ENCODE measurements at regions not wholly inside any gene's neighbourhood (a gene's known extent, or its start where the extent isn't known, plus 50 kb on each side); places are given as distances from the start of the nearest gene placed in this dataset.

DNA sequence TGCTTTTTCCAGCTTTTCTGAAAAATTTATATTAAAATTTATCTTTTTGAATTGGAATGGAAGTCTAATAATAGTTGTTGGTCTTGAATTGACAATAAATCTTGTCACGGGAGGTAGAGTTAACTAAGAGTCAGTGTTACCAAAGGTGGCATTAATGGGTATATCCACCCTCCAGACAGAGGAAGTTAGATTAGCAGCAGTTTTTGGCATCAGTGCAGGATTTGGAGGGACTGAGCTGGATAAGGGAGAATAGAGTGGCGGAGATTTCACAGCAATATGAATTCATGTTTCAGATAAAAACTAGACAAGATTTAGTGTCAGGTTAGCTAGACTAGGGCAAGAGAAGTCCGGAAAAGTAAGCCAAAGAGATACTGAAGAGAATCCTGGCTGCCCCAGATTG is 201.3 kb upstream of the ZBTB20 start:
- TF ChIP-seq, protein P1, sequence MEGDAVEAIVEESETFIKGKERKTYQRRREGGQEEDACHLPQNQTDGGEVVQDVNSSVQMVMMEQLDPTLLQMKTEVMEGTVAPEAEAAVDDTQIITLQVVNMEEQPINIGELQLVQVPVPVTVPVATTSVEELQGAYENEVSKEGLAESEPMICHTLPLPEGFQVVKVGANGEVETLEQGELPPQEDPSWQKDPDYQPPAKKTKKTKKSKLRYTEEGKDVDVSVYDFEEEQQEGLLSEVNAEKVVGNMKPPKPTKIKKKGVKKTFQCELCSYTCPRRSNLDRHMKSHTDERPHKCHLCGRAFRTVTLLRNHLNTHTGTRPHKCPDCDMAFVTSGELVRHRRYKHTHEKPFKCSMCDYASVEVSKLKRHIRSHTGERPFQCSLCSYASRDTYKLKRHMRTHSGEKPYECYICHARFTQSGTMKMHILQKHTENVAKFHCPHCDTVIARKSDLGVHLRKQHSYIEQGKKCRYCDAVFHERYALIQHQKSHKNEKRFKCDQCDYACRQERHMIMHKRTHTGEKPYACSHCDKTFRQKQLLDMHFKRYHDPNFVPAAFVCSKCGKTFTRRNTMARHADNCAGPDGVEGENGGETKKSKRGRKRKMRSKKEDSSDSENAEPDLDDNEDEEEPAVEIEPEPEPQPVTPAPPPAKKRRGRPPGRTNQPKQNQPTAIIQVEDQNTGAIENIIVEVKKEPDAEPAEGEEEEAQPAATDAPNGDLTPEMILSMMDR (IDR thresholded peaks at IDR 0.05; ENCODE audit: low read depth, low read length), result no peak

DNA sequence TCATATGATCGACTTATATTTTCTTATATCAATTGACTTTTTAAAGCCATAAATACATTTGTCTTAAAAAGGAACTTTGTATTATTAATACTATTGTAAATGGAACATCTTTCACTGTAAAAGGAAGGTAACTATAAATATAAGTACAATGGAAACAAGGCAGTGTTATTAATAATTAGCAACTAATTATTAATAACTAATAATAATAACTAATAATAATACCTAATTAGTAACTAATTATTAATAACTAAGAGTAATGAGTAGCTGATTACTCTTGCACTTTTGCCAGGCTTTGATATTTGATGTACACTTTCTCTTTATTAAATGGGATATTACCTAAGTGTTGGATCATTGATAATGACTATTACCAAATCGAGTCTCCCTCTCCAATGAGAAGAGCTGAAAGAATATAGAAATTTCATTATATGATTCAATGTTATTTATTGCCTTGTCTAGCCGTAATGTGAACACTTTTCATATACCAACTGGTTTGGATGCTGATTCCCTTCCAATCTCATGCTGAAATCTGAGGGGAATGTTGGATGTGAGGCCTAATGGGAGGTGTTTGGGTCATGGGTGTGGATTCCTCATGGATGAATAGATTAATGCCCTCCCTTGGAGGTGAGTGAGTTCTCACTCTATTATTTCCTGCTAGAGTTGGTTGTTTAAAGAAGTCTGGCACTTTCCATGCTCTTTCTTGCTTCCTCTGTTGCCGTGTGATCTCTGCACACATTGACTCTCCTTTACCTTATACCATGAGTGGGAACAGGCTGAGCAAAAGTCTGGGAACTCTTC is 202.1 kb upstream of the ZBTB20 start:
- TF ChIP-seq, protein P1 (IDR thresholded peaks at IDR 0.05; ENCODE audit: low read depth, low read length), result no peak
- no peak for DNase-seq (ENCODE audit: extremely low read depth, low read depth)

More for the DNA sequence above, 201.3 kb upstream of the ZBTB20 start:
- DNase-seq (ENCODE audit: extremely low read depth, low read depth), result no peak

DNA sequence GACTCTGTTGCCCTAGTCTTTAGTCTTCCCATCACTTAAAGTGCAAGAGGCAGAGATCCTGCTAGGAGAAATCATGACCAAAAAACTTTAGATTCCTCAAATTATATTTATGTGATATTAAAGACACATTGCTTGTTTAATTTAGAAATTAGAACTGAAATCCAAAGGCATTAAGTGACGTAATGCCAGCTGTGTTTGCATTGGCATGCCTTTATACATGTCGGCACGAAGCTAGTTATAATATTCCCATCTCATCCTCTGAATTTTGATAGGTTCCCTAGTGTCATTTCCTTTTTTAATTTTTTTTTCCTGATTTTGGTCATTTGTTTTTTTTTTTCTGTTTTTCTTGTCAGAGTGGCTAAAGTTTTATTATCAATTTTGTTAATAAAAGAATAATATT is 203.5 kb upstream of the ZBTB20 start:
- TF ChIP-seq, protein P1 (IDR thresholded peaks at IDR 0.05; ENCODE audit: low read depth, low read length), result no peak
- DNase-seq (ENCODE audit: extremely low read depth, low read depth), result no peak

DNA sequence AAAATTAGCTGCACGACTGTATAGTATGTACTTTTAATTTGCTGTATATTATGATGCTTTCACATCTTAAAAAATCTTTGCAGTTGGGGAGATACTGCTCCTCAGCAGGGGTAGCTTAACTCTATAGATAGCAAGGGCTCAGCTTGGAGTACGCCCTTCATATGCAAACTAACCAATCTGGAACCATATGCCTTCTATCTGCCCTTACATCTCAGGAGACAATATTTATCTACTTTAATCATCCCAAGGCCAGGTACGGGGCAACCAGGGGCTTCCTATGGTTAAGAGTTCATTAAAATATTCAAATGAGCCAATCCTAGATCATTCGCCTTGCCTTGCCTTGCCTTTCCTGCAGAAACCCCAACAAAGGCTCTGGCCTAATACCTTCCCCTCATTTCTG is 204.1 kb upstream of the ZBTB20 start:
- no peak for DNase-seq (ENCODE audit: extremely low read depth, low read depth)

DNA sequence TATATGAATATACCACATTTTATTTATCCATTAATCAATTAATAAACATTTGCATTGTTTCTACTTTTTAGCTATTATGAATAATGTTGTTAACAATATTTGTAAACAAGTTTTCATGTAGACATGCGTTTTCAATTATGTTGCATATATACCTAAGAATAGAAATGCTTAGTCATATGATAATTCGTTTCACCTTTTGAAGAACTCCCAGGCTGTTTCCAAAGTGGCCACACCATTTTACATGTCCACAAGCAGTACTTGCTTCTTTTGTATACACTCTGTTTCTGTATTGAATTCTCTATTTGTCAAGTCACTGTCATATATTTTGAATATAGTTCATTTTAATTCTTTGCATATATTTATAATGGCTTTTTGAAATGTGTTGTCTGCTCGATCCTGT is 206.9 kb upstream of the ZBTB20 start:
- TF ChIP-seq, protein P1 (IDR thresholded peaks at IDR 0.05; ENCODE audit: low read depth, low read length), result no peak
- no peak for DNase-seq (ENCODE audit: extremely low read depth, low read depth)

More for the DNA sequence above, 204.1 kb upstream of the ZBTB20 start:
- TF ChIP-seq, protein P1 (IDR thresholded peaks at IDR 0.05; ENCODE audit: low read depth, low read length), result no peak

DNA sequence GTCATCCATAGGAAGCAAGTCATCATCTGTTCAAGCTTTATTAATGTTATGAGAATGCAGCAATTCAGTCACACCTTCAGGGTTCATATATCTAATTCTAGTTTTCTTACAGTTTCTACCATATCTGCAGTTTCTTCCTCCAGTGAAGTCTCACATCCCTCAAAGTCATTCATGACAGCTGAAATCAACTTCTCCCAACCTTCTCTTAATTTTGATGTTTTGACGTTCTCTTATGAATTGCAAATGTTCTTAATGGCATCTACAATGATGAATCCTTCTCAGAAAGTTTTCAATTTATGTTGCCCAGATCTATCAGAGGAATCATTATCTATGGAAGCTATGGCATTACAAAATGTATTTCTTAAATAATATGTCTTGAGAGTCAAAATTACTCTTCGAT is 210.4 kb upstream of the ZBTB20 start:
- no peak for DNase-seq (ENCODE audit: extremely low read depth, low read depth)
- TF ChIP-seq, protein P1 (IDR thresholded peaks at IDR 0.05; ENCODE audit: low read depth, low read length), result no peak

DNA sequence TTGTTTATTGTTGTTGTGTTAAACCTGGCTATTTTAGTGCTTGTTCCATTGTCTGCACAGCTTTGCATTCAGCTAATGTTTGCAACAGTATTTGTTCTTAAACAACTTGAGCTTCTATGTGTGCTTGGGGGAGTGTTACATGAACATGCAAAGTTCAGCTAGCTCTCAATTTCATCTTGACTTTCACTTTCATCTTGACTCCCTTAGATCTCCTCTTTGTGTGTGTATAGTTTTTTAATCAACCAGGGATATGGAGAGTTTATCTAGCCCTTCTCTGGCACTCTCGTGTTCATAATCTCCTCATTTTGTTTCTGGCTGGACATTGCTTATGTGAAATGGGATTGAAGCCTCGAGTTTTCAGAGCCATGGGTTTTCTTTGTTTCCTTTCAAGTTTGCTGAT is 212.4 kb upstream of the ZBTB20 start:
- TF ChIP-seq, protein P1 (IDR thresholded peaks at IDR 0.05; ENCODE audit: low read depth, low read length), result no peak
- no peak for DNase-seq (ENCODE audit: extremely low read depth, low read depth)

Data from AG09319 (cell line).